Activated CD4-positive, alpha-beta memory T cell treated with anti-CD3 and anti-CD28 coated beads for 36 hours (primary cell): ENCODE measurements at regions not wholly inside any gene's neighbourhood (a gene's known extent, or its start where the extent isn't known, plus 50 kb on each side); places are given as distances from the start of the nearest gene placed in this dataset.

Source experiments
- CTCF ChIA-PET: fragments of 350-600 bp; sonication (Branson Sonifier 250); formaldehyde crosslinking; loops from one replicate; lab custom pipeline; 2021; ENCODE audit warnings: antibody characterized with exemption, inconsistent platforms; lab: Charles Lee
- POLR2A ChIA-PET: fragments of 350-600 bp; sonication (Branson Sonifier 250); formaldehyde crosslinking; loops from one replicate; lab custom pipeline; 2021; ENCODE audit warnings: antibody characterized with exemption; lab: Charles Lee
- DNase-seq: peaks from one replicate; pipeline ENCODE4 v3.0.0-alpha.2; 2020
- H3K27ac Mint-ChIP-seq: one replicate; pipeline ENCODE4 v1.8.0; 2021; ENCODE audit warnings: mixed read lengths
- H3K27me3 Mint-ChIP-seq: one replicate; pipeline ENCODE4 v1.8.0; 2021; ENCODE audit warnings: mixed read lengths
- H3K36me3 Mint-ChIP-seq: one replicate; pipeline ENCODE4 v1.8.0; 2021; ENCODE audit warnings: mixed read lengths
- H3K4me1 Mint-ChIP-seq: one replicate; pipeline ENCODE4 v1.8.0; 2021; ENCODE audit warnings: low read depth, mixed read lengths
- H3K4me3 Mint-ChIP-seq: one replicate; pipeline ENCODE4 v1.8.0; 2021; ENCODE audit warnings: mild to moderate bottlenecking, mixed read lengths
- H3K9me3 Mint-ChIP-seq: one replicate; pipeline ENCODE4 v1.8.0; 2021; ENCODE audit warnings: mixed read lengths
- intact Hi-C: fragments of 100-400 bp; cut with micrococcal nuclease; formaldehyde crosslinking; loops from one replicate; pipeline ENCODE4 v1.15.1; 2023

GRCh38 chr17:36829676-36830075 is 107.6 kb upstream of the LHX1 start:
- intact Hi-C loops: no loop called here
- no peaks in the 10 kb centered on the region for H3K4me1 Mint-ChIP-seq
- CTCF ChIA-PET: no interaction called here

DNA sequence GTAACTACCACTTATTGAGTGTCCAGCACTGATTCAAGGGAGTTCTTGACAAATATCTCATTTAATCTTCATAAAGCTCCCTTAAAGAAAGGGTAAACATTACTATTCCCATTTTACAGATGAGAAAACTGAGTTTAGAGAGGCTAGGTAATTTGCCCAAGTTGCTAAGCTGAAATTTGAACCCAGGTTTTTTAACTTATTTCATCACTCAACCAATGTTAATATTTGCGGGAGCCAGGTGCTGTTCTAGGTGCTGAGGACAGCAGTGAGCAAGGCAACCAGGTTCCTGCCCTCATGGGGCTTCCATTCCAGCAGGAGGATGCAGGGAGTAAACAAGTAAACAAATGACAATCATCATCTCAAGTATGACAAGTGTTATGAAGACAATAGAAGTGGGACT is 104.0 kb upstream of the LHX1 start:
- Mint-ChIP-seq H3K4me1 (no peaks in the 10 kb centered on the region), H3K27me3 (peaks cover 3% of the 10 kb centered on the region), H3K27ac (no peak overlapping the region), H3K9me3 (no peaks in the 10 kb centered on the region), H3K36me3 (no peaks in the 10 kb centered on the region), H3K4me3 (no peak overlapping the region)
- intact Hi-C loops: no loop called here
- ChIA-PET CTCF (no interaction called here), POLR2A (no interaction called here)
- DNase-seq: no peak

More at GRCh38 chr17:36829676-36830075, 107.6 kb upstream of the LHX1 start:
- Mint-ChIP-seq H3K27ac (no peak overlapping the region), H3K4me3 (no peak overlapping the region), H3K36me3 (no peaks in the 10 kb centered on the region), H3K27me3 (peaks cover 26% of the 10 kb centered on the region), H3K9me3 (no peaks in the 10 kb centered on the region)
- POLR2A ChIA-PET: no interaction called here
- no peak for DNase-seq

GRCh38 chr17:36835036-36835435 is 102.2 kb upstream of the LHX1 start:
- POLR2A ChIA-PET: no interaction called here
- no peaks in the 10 kb centered on the region for H3K9me3 Mint-ChIP-seq
- H3K27me3 Mint-ChIP-seq: no peaks in the 10 kb centered on the region
- H3K4me1 Mint-ChIP-seq: no peaks in the 10 kb centered on the region
- no peak for DNase-seq
- no peak overlapping the region for H3K27ac Mint-ChIP-seq
- intact Hi-C loops: no loop called here
- no peak overlapping the region for H3K4me3 Mint-ChIP-seq
- CTCF ChIA-PET: interaction anchor here (0.6 kb wide), 1 partner anchor 213 kb away, joined by 3 read pairs; no protein-coding TSS in a partner anchor
- no peaks in the 10 kb centered on the region for H3K36me3 Mint-ChIP-seq

- Mint-ChIP-seq H3K4me3 (no peak overlapping the region), H3K9me3 (no peaks in the 10 kb centered on the region), H3K27ac (no peak overlapping the region), H3K4me1 (no peaks in the 10 kb centered on the region), H3K27me3 (peaks cover 3% of the 10 kb centered on the region), H3K36me3 (no peaks in the 10 kb centered on the region)
- ChIA-PET CTCF (no interaction called here), POLR2A (no interaction called here)
- intact Hi-C loops: no loop called here
- DNase-seq: no peak
Measured at GRCh38 chr17:36837195-36837938, 99.9 kb upstream of the LHX1 start.

- H3K27ac Mint-ChIP-seq: no peak overlapping the region
- no peaks in the 10 kb centered on the region for H3K9me3 Mint-ChIP-seq
- no peaks in the 10 kb centered on the region for H3K4me1 Mint-ChIP-seq
- H3K4me3 Mint-ChIP-seq: no peak overlapping the region
- CTCF ChIA-PET: no interaction called here
- POLR2A ChIA-PET: no interaction called here
- DNase-seq: no peak
- peaks cover 4% of the 10 kb centered on the region for H3K27me3 Mint-ChIP-seq
- H3K36me3 Mint-ChIP-seq: no peaks in the 10 kb centered on the region
- intact Hi-C loops: no loop called here
Measured at GRCh38 chr17:36837939-36838272, 99.4 kb upstream of the LHX1 start.

- DNase-seq: no peak
- intact Hi-C loops: no loop called here
- ChIA-PET POLR2A (no interaction called here), CTCF (no interaction called here)
- Mint-ChIP-seq H3K4me1 (peaks cover 2% of the 10 kb centered on the region), H3K27me3 (peaks cover 8% of the 10 kb centered on the region), H3K4me3 (no peak overlapping the region), H3K36me3 (no peaks in the 10 kb centered on the region), H3K27ac (no peak overlapping the region), H3K9me3 (no peaks in the 10 kb centered on the region)
Measured at GRCh38 chr17:36839256-36839655, 98.0 kb upstream of the LHX1 start.

DNA sequence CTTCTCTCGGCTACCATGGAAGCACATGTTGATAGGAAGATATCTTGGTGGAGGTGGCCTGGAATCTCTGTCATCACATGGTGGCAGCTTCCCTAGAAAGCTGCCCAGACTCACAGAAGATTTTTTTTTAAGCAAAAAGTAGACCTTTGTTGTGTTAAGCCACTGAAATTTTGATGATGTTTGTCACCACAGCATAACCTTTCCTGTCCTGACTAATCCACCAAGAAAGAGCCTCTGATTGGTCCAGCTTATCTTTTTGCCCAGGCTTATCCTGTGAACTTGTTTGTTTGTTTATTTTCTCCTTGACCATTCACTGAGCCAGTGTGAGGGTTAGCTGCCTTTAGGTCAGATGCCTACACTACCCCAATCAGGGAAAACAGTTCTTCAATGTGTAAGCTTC is 96.5 kb upstream of the LHX1 start:
- ChIA-PET POLR2A (no interaction called here), CTCF (no interaction called here)
- H3K27me3 Mint-ChIP-seq: peaks cover 14% of the 10 kb centered on the region
- no peaks in the 10 kb centered on the region for H3K9me3 Mint-ChIP-seq
- H3K36me3 Mint-ChIP-seq: no peaks in the 10 kb centered on the region
- H3K4me3 Mint-ChIP-seq: no peak overlapping the region
- H3K27ac Mint-ChIP-seq: no peak overlapping the region
- intact Hi-C loops: no loop called here
- no peak for DNase-seq
- H3K4me1 Mint-ChIP-seq: peaks cover 3% of the 10 kb centered on the region

DNA sequence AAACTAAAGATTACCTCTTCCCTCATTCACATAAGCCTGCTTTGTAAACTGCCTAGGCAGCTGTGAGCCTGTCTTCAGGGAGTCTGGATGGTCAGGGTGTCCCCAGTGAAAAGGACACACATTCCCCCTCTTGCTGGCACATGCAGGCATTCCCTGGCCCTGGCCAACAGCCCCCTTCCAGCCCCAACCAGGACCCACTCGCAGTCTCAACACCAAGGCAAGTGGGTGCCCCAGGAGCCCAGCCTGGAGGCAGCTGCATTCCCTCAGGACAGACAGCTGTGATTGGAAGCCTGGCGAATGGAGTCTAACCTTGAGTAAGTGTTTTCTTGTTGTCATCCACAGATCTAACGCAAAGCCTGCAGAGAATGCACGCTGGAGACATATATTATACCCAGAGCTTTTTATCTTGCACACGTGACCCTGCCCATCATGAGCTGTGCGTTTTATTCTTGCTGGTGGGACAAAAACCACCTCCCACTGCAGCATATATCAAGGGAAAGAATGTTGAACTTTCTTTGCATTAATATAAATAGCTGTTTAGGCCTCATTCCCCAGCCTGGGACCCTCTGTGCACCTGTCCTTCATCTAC is 95.0 kb upstream of the LHX1 start:
- no peak overlapping the region for H3K27ac Mint-ChIP-seq
- ChIA-PET CTCF (no interaction called here), POLR2A (no interaction called here)
- no peaks in the 10 kb centered on the region for H3K36me3 Mint-ChIP-seq
- H3K27me3 Mint-ChIP-seq: peaks cover 14% of the 10 kb centered on the region
- no peak for DNase-seq
- H3K9me3 Mint-ChIP-seq: no peaks in the 10 kb centered on the region
- intact Hi-C loops: no loop called here
- no peak overlapping the region for H3K4me3 Mint-ChIP-seq
- H3K4me1 Mint-ChIP-seq: peaks cover 3% of the 10 kb centered on the region

DNA sequence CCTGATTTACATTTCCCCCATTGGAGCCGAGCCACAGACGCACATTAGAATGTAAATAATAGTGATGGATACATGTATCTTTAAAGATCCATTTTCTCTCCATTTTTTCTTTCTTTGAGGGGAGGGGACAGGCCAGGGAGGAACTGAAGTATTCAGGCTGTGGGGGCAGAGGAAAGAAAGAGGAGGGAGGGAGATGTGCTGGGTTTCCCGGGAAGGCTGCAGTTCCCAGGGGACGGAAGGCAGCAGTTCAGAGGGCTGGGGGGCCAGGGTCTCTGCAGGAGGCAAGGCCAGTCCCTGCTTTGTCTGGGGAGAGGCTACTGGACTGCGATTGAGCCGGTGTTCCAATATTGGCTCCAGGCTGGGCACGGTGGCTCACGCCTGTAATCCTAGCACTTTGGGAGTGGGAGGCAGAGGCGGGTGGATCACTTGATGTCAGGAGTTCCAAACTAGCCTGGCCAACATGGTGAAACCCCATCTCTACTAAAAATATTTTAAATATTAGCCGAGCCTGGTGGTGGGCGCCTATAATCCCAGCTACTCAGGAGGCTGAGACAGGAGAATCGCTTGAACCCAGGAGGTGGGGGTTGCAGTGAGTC is 94.2 kb upstream of the LHX1 start:
- ChIA-PET POLR2A (no interaction called here), CTCF (interaction anchor here (1.5 kb wide), 1 partner anchor 25 kb away, joined by 7 read pairs; no protein-coding TSS in a partner anchor)
- Mint-ChIP-seq H3K36me3 (no peaks in the 10 kb centered on the region), H3K27me3 (peaks cover 14% of the 10 kb centered on the region), H3K27ac (no peak overlapping the region), H3K9me3 (no peaks in the 10 kb centered on the region), H3K4me3 (no peak overlapping the region), H3K4me1 (peaks cover 3% of the 10 kb centered on the region)
- intact Hi-C loops: no loop called here
- DNase-seq: no peak

DNA sequence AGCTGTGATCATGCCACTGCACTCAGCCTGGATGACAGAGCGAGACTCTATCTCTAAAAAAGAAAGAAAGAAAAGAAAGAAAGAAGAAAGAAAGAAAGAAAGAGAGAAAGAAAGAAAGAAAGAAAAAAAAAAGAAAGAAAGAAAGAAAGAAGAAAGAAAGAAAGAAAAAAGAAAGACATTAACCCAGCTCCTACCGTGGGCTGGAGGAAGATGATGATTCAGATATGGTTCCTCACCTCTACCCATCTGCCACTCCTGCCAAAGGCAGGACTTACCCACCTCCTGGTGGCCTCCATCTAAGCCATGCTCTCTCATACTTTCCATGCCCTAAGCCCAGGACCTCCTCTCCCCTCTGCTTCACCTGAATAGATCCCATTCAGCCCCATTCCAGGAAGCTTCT is 93.3 kb upstream of the LHX1 start:
- CTCF ChIA-PET: interaction anchor here (0.8 to 1.5 kb wide), 2 partner anchors 10 to 24 kb away, joined by 4 to 7 read pairs; no protein-coding TSS in a partner anchor
- Mint-ChIP-seq H3K27ac (no peak overlapping the region), H3K4me3 (no peak overlapping the region), H3K36me3 (no peaks in the 10 kb centered on the region), H3K4me1 (peaks cover 3% of the 10 kb centered on the region), H3K27me3 (peaks cover 14% of the 10 kb centered on the region), H3K9me3 (no peaks in the 10 kb centered on the region)
- intact Hi-C loops: no loop called here
- POLR2A ChIA-PET: no interaction called here
- no peak for DNase-seq

DNA sequence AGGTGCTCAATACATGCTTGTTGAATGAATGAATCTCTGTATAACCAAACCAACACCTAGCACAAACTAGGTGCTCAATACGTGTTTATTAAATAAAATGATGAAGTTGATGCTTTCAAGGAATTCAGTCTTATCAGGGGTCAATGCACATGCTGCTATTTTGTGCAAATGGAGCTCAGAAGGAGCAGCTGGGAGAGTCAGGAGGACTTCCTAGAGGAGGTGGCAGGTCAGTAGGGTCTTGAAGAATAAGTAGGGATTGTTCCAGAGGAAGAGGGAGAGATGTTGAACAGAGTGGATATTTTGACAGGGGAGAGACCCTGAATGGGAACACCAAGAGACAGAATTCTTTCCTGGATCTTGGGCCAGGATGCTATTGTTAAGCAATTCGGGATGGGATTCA is 92.7 kb upstream of the LHX1 start:
- no peaks in the 10 kb centered on the region for H3K36me3 Mint-ChIP-seq
- intact Hi-C loops: no loop called here
- ChIA-PET CTCF (interaction anchor here (1.5 kb wide), 1 partner anchor 23 kb away, joined by 7 read pairs; no protein-coding TSS in a partner anchor), POLR2A (no interaction called here)
- H3K27ac Mint-ChIP-seq: no peak overlapping the region
- no peaks in the 10 kb centered on the region for H3K9me3 Mint-ChIP-seq
- no peak for DNase-seq
- peaks cover 14% of the 10 kb centered on the region for H3K27me3 Mint-ChIP-seq
- peaks cover 7% of the 10 kb centered on the region for H3K4me1 Mint-ChIP-seq
- H3K4me3 Mint-ChIP-seq: no peak overlapping the region

DNA sequence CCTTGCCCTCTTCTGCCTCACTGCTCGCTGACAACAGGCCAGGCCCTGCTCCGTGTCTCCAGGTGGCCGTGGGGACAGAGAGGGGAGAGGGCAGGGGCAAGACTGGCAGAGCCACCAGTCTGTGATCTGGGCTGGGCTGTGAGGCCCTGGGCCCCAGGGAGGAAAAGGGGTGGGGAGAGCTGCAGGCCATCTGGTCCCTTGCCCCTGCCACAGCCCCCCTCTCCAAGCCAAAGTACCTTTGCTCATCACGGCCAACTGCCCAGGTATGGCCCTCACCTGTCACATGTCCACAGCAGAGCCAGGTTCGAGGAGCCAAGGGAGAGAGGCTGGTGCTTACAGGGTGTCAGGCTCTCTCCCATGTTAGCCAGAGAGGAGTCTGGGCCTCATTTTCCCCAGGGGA is 91.4 kb upstream of the LHX1 start:
- no peak for DNase-seq
- no peak overlapping the region for H3K27ac Mint-ChIP-seq
- no peaks in the 10 kb centered on the region for H3K9me3 Mint-ChIP-seq
- no peak overlapping the region for H3K4me3 Mint-ChIP-seq
- ChIA-PET CTCF (no interaction called here), POLR2A (no interaction called here)
- H3K36me3 Mint-ChIP-seq: no peaks in the 10 kb centered on the region
- peaks cover 14% of the 10 kb centered on the region for H3K27me3 Mint-ChIP-seq
- intact Hi-C loops: no loop called here
- peaks cover 20% of the 10 kb centered on the region for H3K4me1 Mint-ChIP-seq
